Body of pancreas (tissue), 4 donors: ENCODE measurements at regions not wholly inside any gene's neighbourhood (a gene's known extent, or its start where the extent isn't known, plus 50 kb on each side); places are given as distances from the start of the nearest gene placed in this dataset.

Source experiments
- ATAC-seq: fragments of 150-250 bp; one replicate; pipeline ENCODE4 v1.9.1; 2016
- DNase-seq, 4 donors: peaks; one replicate each; pipeline ENCODE4 v3.0.0-alpha.2; 2019
- H3K27ac ChIP-seq, 4 donors: fragments of 200-600 bp; sonication (generic); 1 replicate in 3 of 4; 2 replicates in 1 of 4; pipeline versions ENCODE4 v1.5.1 to v1.6.1; 2016 to 2019; ENCODE audit warnings: mild to moderate bottlenecking in 1 of 4, mixed read lengths in 1 of 4, moderate library complexity in 1 of 4
- H3K27me3 ChIP-seq, 2 donors: fragments of 200-600 bp; sonication (generic); one replicate each; pipeline ENCODE4 v1.6.0; 2016; ENCODE audit warnings: mild to moderate bottlenecking in 1 of 2
- H3K36me3 ChIP-seq, 2 donors: fragments of 200-600 bp; sonication (generic); replicated peaks in 1 of 2; 2 replicates each; pipeline ENCODE4 v1.5.1; 2016; ENCODE audit warnings: low read depth in 2 of 2; ENCODE audit not compliant: insufficient read depth in 1 of 2
- H3K4me1 ChIP-seq: fragments of 200-600 bp; sonication (generic); one replicate; pipeline ENCODE4 v1.6.0; 2016
- H3K4me3 ChIP-seq, 2 donors: fragments of 200-600 bp; sonication (generic); 1 replicate in 1 of 2; 2 replicates in 1 of 2; pipeline ENCODE4 v1.5.1; 2016 to 2019
- H3K9me3 ChIP-seq, 3 donors: fragments of 200-600 bp; sonication (generic); 1 replicate in 2 of 3; 2 replicates in 1 of 3; pipeline ENCODE4 v1.5.1; 2016
- POLR2A ChIP-seq, 3 donors: fragments of 450-650 bp; IDR thresholded peaks; one replicate each; pipeline ENCODE4 v1.6.1; 2016; ENCODE audit warnings: antibody characterized with exemption in 3 of 3, mild to moderate bottlenecking in 2 of 3
- WGBS, 2 donors: methylation state at CpG; one replicate each; pipeline ENCODE4 v1.1.5; 2017; 5-methylcytosine and 5-hydroxymethylcytosine counted together
- intact Hi-C: fragments of 100-400 bp; cut with DNase I; formaldehyde crosslinking; loops from one replicate; pipeline ENCODE4 v1.15.1; 2023
- TF ChIP-seq, protein P1 (sequence below), 7 experiments: fragments of 450-650 bp in 4 of 7; fragments of 200-600 bp in 3 of 7; sonication (generic) in 3 of 7; IDR thresholded peaks; one replicate each; pipeline ENCODE4 v1.5.1; 2016 to 2019; ENCODE audit warnings: antibody characterized with exemption in 7 of 7

DNA sequence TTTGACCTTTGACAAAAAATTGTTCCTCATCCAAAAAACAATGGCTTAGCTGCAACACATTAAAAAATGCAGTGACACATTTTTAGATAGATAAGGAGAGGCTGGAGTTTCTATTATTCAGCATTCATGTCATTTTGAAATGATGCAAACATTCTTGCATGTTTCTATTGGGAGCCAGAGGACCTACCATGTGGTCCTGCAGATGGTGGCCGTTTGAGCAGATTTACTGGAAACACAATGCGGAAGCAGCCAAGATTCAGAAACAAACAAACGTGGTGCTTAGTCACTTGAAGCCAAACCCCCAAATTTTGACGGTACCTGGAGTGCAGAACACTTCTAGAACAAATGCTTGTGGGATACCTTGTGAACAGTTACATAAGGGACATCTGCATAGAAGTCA is 456.7 kb downstream of the PCDH18 start:
- Histone ChIP-seq H3K9me3 (no peaks in the 10 kb centered on the region), H3K27me3 (no peaks in the 10 kb centered on the region), H3K4me1 (no peaks in the 10 kb centered on the region), H3K27ac (no peak overlapping the region), H3K4me3 (no peak overlapping the region), H3K36me3 (no peaks in the 10 kb centered on the region)
- WGBS, 2 donors, result 63 to 65% methylated on average over 4 of the region's 4 CpGs
- DNase-seq (no peak), ATAC-seq (no peak)
- TF ChIP-seq POLR2A (IDR thresholded peaks at IDR 0.05), result no peak
- TF ChIP-seq, protein P1, sequence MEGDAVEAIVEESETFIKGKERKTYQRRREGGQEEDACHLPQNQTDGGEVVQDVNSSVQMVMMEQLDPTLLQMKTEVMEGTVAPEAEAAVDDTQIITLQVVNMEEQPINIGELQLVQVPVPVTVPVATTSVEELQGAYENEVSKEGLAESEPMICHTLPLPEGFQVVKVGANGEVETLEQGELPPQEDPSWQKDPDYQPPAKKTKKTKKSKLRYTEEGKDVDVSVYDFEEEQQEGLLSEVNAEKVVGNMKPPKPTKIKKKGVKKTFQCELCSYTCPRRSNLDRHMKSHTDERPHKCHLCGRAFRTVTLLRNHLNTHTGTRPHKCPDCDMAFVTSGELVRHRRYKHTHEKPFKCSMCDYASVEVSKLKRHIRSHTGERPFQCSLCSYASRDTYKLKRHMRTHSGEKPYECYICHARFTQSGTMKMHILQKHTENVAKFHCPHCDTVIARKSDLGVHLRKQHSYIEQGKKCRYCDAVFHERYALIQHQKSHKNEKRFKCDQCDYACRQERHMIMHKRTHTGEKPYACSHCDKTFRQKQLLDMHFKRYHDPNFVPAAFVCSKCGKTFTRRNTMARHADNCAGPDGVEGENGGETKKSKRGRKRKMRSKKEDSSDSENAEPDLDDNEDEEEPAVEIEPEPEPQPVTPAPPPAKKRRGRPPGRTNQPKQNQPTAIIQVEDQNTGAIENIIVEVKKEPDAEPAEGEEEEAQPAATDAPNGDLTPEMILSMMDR (IDR thresholded peaks at IDR 0.05), result no peak
- intact Hi-C loops, result no loop called here

DNA sequence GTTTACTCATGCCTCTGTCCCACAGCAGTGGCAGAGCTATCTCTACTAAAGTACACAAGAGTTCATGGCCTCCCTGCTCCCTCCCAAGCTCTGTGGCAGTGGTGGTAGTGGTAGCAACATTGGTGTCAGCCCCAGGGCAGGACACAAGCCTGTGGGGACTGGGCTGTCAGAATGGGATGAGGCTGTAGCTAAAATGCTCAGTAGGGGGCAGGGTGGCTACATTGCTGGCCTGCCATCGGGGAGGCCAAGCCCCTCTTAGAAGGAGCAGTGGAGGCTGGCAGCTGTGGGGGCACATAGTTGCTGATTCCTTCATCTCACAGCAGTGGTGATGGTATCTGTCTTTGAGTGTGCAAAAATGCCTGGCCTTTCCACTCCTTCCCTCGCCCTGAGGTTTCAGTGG is 461.7 kb downstream of the PCDH18 start:
- no peaks in the 10 kb centered on the region for H3K27me3 ChIP-seq
- ATAC-seq, result no peak

DNA sequence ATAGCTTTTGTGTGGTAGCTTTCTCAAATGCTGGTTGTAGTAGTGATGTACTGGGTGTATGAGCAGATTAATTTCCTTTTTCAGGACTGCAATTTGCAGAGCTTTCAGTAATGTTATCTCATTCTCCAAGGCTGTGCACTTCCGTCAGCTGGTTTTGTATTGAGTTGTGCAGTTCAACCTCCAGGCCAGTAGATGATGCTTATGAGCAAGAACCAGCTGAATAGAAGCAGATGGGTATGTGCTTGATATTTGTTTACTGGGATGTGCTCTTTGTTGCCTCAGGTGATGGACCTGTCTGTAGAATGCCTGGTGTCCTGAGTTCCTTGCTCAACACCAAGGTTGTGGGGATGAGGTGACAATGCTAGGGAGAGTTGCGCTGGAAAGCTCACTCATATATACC is 462.8 kb downstream of the PCDH18 start:
- Histone ChIP-seq H3K36me3 (no peaks in the 10 kb centered on the region), H3K27ac (no peak overlapping the region), H3K9me3 (no peaks in the 10 kb centered on the region), H3K4me1 (no peaks in the 10 kb centered on the region), H3K27me3 (no peaks in the 10 kb centered on the region), H3K4me3 (no peak overlapping the region)
- ATAC-seq (no peak), DNase-seq (no peak)
- 58 to 59% methylated on average over 2 of the region's 2 CpGs for WGBS, 2 donors
- intact Hi-C loops, result no loop called here
- TF ChIP-seq, protein P1 (IDR thresholded peaks at IDR 0.05), result no peak
- no peak for TF ChIP-seq POLR2A (IDR thresholded peaks at IDR 0.05)

More for the DNA sequence above, 461.7 kb downstream of the PCDH18 start:
- Histone ChIP-seq H3K36me3 (no peaks in the 10 kb centered on the region), H3K4me1 (no peaks in the 10 kb centered on the region), H3K4me3 (no peak overlapping the region), H3K27ac (no peak overlapping the region), H3K9me3 (no peaks in the 10 kb centered on the region)
- intact Hi-C loops, result no loop called here
- WGBS, 2 donors, result 68 to 72% methylated on average over 2 of the region's 2 CpGs
- DNase-seq, result no peak
- no peak for TF ChIP-seq POLR2A (IDR thresholded peaks at IDR 0.05)
- TF ChIP-seq, protein P1 (IDR thresholded peaks at IDR 0.05), result no peak

DNA sequence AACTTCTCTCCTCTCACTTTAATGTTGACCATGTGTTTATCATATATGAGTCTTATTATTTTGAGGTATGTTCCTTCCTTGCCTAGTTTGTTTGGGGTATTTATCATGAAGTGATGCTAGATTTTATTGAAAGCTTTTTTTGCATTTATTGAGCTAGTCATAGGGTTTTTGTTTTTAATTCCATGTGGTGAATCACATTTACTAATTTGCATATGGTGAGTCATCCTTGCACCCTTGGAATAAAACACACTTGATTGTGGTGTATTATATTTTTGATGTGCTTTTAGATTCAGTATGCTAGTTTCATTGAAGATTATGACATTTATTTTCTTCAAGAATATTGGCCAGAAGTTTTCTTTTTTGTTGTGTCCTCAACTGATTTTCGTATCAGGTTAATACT is 464.6 kb downstream of the PCDH18 start:
- DNase-seq, result no peak
- TF ChIP-seq, protein P1 (IDR thresholded peaks at IDR 0.05), result no peak
- TF ChIP-seq POLR2A (IDR thresholded peaks at IDR 0.05), result no peak
- intact Hi-C loops, result no loop called here

DNA sequence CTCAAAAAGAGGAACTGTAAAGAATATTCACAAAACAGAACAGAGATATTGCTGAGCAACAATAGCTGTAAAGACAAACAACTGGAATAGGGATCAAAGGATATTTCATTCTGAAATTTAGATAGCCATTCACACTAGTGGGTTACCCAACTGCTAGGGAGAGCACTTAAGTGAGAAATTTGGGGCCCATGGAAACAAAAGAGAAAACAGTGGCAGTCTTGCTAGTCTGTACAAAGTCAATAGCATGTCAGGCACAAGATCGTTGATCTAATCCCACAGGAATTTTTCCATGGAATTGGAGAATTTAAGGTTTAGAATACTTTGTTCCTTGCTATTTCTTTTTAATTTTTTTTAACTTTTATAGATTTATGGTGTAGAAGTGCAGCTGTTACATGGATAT is 467.0 kb downstream of the PCDH18 start:
- DNase-seq (no peak), ATAC-seq (no peak)
- Histone ChIP-seq H3K4me1 (no peaks in the 10 kb centered on the region), H3K36me3 (no peaks in the 10 kb centered on the region), H3K9me3 (no peaks in the 10 kb centered on the region), H3K4me3 (no peak overlapping the region), H3K27me3 (no peaks in the 10 kb centered on the region), H3K27ac (no peak overlapping the region)
- no peak for TF ChIP-seq POLR2A (IDR thresholded peaks at IDR 0.05)
- TF ChIP-seq, protein P1 (IDR thresholded peaks at IDR 0.05), result no peak
- intact Hi-C loops, result no loop called here
- WGBS, 2 donors, result 37 to 38% methylated on average over 1 of the region's 1 CpG

More for the DNA sequence above, 464.6 kb downstream of the PCDH18 start:
- no peaks in the 10 kb centered on the region for H3K27me3 ChIP-seq
- 43 to 45% methylated on average over 1 of the region's 1 CpG for WGBS, 2 donors
- no peaks in the 10 kb centered on the region for H3K4me1 ChIP-seq
- no peak overlapping the region for H3K4me3 ChIP-seq
- no peak for ATAC-seq
- no peaks in the 10 kb centered on the region for H3K9me3 ChIP-seq
- H3K36me3 ChIP-seq, result no peaks in the 10 kb centered on the region
- H3K27ac ChIP-seq, result no peak overlapping the region
